Nephron (organoid): ENCODE measurements at regions not wholly inside any gene's neighbourhood (a gene's known extent, or its start where the extent isn't known, plus 50 kb on each side); places are given as distances from the start of the nearest gene placed in this dataset.
"Not testable (repeated sequence)": the region's sequence is repeated elsewhere in the genome, so short reads cannot be mapped to it uniquely, and the experiment has no call there.

Experiments used
- H3K27ac Mint-ChIP-seq, 3 experiments: 2 replicates each; pipeline ENCODE4 v1.8.0; 2020; ENCODE audit warnings: mixed read lengths in 3 of 3, mild to moderate bottlenecking in 2 of 3, moderate library complexity in 1 of 3
- H3K27me3 Mint-ChIP-seq: 2 replicates; pipeline ENCODE4 v1.8.0; 2021; ENCODE audit warnings: low read depth, mild to moderate bottlenecking, moderate library complexity, mixed read lengths
- H3K36me3 Mint-ChIP-seq: 2 replicates; pipeline ENCODE4 v1.8.0; 2020; ENCODE audit warnings: low read depth, mixed read lengths
- H3K4me1 Mint-ChIP-seq: 2 replicates; pipeline ENCODE4 v1.8.0; 2020; ENCODE audit warnings: mixed read lengths
- H3K4me3 Mint-ChIP-seq, 3 experiments: 2 replicates each; pipeline ENCODE4 v1.8.0; 2020; ENCODE audit warnings: mild to moderate bottlenecking in 3 of 3, mixed read lengths in 3 of 3, moderate library complexity in 2 of 3
- H3K9me3 Mint-ChIP-seq: 2 replicates; pipeline ENCODE4 v1.8.0; 2020; ENCODE audit warnings: mixed read lengths

- H3K36me3 Mint-ChIP-seq, H3K4me1 Mint-ChIP-seq, H3K9me3 Mint-ChIP-seq, H3K4me3 Mint-ChIP-seq, H3K27ac Mint-ChIP-seq, H3K27me3 Mint-ChIP-seq: not testable (repeated sequence)
Measured at GRCh38 chr2:95767950-95768349, 176.1 kb downstream of the TRIM43 start.

- H3K4me3 Mint-ChIP-seq, H3K4me1 Mint-ChIP-seq, H3K9me3 Mint-ChIP-seq, H3K27me3 Mint-ChIP-seq, H3K36me3 Mint-ChIP-seq, H3K27ac Mint-ChIP-seq: not testable (repeated sequence)
Measured at GRCh38 chr2:95769256-95769655, 177.5 kb downstream of the TRIM43 start.

- not testable (repeated sequence) for H3K4me1 Mint-ChIP-seq, H3K27me3 Mint-ChIP-seq, H3K9me3 Mint-ChIP-seq, H3K4me3 Mint-ChIP-seq, H3K36me3 Mint-ChIP-seq, H3K27ac Mint-ChIP-seq
Measured at GRCh38 chr2:95770726-95771125, 178.9 kb downstream of the TRIM43 start.

GRCh38 chr2:95774322-95775192 is 182.8 kb downstream of the TRIM43 start:
- not testable (repeated sequence) for H3K4me3 Mint-ChIP-seq, H3K27ac Mint-ChIP-seq, H3K4me1 Mint-ChIP-seq, H3K9me3 Mint-ChIP-seq, H3K36me3 Mint-ChIP-seq, H3K27me3 Mint-ChIP-seq

GRCh38 chr2:95775193-95775531 is 183.4 kb downstream of the TRIM43 start:
- H3K36me3 Mint-ChIP-seq, H3K9me3 Mint-ChIP-seq, H3K27ac Mint-ChIP-seq, H3K27me3 Mint-ChIP-seq, H3K4me1 Mint-ChIP-seq, H3K4me3 Mint-ChIP-seq: not testable (repeated sequence)
